ENCODE measurements at regions not wholly inside any gene's neighbourhood (a gene's known extent, or its start where the extent isn't known, plus 50 kb on each side); places are given as distances from the start of the nearest gene placed in this dataset.

DNA sequence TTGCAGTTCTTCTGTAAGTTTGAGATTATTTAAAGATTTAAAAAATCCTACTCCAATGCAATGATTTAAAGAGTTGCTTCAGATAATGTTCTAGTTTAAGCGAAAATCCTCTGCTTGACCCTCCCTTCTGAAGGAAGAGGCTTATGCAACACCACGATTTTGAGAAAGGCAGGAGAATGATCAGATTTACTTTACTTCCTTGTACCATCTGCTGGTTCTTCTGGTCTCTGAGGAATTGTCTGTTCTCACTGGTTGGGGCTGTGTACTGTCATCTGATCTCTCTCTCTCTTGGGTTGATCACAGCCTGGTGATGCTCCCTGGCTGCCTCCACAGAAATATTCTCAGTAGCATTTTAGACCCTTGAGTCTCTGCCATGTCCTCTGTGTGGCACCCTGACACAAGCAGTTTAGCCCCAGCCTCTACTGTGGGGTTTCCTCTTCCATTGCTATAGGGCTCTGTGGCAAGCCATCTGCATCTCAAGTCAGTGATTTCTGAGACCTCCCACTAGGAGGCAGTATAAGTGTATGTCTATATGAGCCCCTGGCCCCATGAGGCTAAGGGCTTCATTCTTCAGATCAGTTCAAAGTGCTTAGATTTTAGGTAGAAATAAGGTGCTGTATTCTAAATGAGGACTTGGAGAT, 50.8 kb upstream of the PLAAT1 start:
- TF ChIP-seq EZH2 (IDR thresholded peaks at IDR 0.05; ENCODE audit: borderline replicate concordance, low read depth, low read length, severe bottlenecking): no peak
- TF ChIP-seq, protein P1, sequence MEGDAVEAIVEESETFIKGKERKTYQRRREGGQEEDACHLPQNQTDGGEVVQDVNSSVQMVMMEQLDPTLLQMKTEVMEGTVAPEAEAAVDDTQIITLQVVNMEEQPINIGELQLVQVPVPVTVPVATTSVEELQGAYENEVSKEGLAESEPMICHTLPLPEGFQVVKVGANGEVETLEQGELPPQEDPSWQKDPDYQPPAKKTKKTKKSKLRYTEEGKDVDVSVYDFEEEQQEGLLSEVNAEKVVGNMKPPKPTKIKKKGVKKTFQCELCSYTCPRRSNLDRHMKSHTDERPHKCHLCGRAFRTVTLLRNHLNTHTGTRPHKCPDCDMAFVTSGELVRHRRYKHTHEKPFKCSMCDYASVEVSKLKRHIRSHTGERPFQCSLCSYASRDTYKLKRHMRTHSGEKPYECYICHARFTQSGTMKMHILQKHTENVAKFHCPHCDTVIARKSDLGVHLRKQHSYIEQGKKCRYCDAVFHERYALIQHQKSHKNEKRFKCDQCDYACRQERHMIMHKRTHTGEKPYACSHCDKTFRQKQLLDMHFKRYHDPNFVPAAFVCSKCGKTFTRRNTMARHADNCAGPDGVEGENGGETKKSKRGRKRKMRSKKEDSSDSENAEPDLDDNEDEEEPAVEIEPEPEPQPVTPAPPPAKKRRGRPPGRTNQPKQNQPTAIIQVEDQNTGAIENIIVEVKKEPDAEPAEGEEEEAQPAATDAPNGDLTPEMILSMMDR (IDR thresholded peaks at IDR 0.05; ENCODE audit: extremely low read depth in 1 of 2, insufficient read depth in 1 of 2, low read depth in 1 of 2, low read length in 2 of 2): peak; percentile 45 to 59
- no peak for TF ChIP-seq JUN (IDR thresholded peaks at IDR 0.05; ENCODE audit: borderline replicate concordance, insufficient read depth, insufficient read length, low read depth)
- no peak for TF ChIP-seq POLR2AphosphoS5 (IDR thresholded peaks at IDR 0.05; ENCODE audit: insufficient read depth, low read depth, low read length)
- TF ChIP-seq FOS (IDR thresholded peaks at IDR 0.05; ENCODE audit: borderline replicate concordance, insufficient read depth, low read length): no peak
- TF ChIP-seq, protein P2, sequence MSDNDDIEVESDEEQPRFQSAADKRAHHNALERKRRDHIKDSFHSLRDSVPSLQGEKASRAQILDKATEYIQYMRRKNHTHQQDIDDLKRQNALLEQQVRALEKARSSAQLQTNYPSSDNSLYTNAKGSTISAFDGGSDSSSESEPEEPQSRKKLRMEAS (IDR thresholded peaks at IDR 0.05; ENCODE audit: insufficient read depth, insufficient read length): no peak
